Cardiac muscle cell (in vitro differentiated cells and primary cell): ENCODE measurements at regions not wholly inside any gene's neighbourhood (a gene's known extent, or its start where the extent isn't known, plus 50 kb on each side); places are given as distances from the start of the nearest gene placed in this dataset.
A peak's percentile ranks its signal among the peaks of the same experiment; 100 is the strongest.
"Not testable (repeated sequence)": the region's sequence is repeated elsewhere in the genome, so short reads cannot be mapped to it uniquely, and the experiment has no call there.

ENCODE experiments used
- DNase-seq, 2 donors: peaks; one replicate each; pipeline versions ENCODE4 v3.0.0 to v3.0.0-alpha.2; 2010 to 2017; ENCODE audit warnings: low read depth in 1 of 2, low spot score in 1 of 2
- H3K27ac ChIP-seq: fragments of 200-600 bp; sonication (generic); 2 replicates; pipeline ENCODE4 v1.5.1; 2016
- H3K27me3 ChIP-seq: fragments of 200-600 bp; sonication (generic); 2 replicates; pipeline ENCODE4 v1.6.0; 2016; ENCODE audit warnings: control low read depth
- H3K36me3 ChIP-seq: fragments of 200-600 bp; sonication (generic); 2 replicates; pipeline ENCODE4 v1.5.1; 2016; ENCODE audit warnings: control low read depth
- H3K4me1 ChIP-seq: fragments of 200-600 bp; sonication (generic); 2 replicates; pipeline ENCODE4 v1.8.1; 2017; ENCODE audit warnings: low read depth, mild to moderate bottlenecking, mixed run types
- H3K4me3 ChIP-seq: fragments of 200-600 bp; sonication (generic); 2 replicates; pipeline ENCODE4 v1.5.1; 2016; ENCODE audit warnings: mild to moderate bottlenecking
- H3K9me3 ChIP-seq: fragments of 200-600 bp; sonication (generic); 2 replicates; pipeline ENCODE4 v1.5.1; 2017; ENCODE audit warnings: low read depth, mild to moderate bottlenecking, control low read depth
- CTCF ChIP-seq: IDR thresholded peaks from 2 replicates; pipeline ENCODE4 v1.5.1; 2012; ENCODE audit warnings: low read depth, mild to moderate bottlenecking, low read length

GRCh38 chr15:38809621-38810020, 245.0 kb upstream of the RASGRP1 start:
- Histone ChIP-seq H3K36me3 (no peaks in the 10 kb centered on the region), H3K9me3 (no peaks in the 10 kb centered on the region), H3K4me1 (no peaks in the 10 kb centered on the region), H3K4me3 (no peak overlapping the region), H3K27ac (no peak overlapping the region), H3K27me3 (no peaks in the 10 kb centered on the region)
- peak in 1 of 2 donors; percentile 17 for DNase-seq
- no peak for TF ChIP-seq CTCF

GRCh38 chr15:38810686-38811085, 246.1 kb upstream of the RASGRP1 start:
- no peak for DNase-seq

GRCh38 chr15:38814254-38814653, 249.6 kb upstream of the RASGRP1 start:
- H3K27ac ChIP-seq, DNase-seq, H3K4me3 ChIP-seq, H3K9me3 ChIP-seq, H3K36me3 ChIP-seq, H3K4me1 ChIP-seq, H3K27me3 ChIP-seq: not testable (repeated sequence)

More at GRCh38 chr15:38810686-38811085, 246.1 kb upstream of the RASGRP1 start:
- Histone ChIP-seq H3K4me3 (no peak overlapping the region), H3K27me3 (no peaks in the 10 kb centered on the region), H3K36me3 (no peaks in the 10 kb centered on the region), H3K4me1 (no peaks in the 10 kb centered on the region), H3K9me3 (no peaks in the 10 kb centered on the region), H3K27ac (no peak overlapping the region)
- no peak for TF ChIP-seq CTCF

DNA sequence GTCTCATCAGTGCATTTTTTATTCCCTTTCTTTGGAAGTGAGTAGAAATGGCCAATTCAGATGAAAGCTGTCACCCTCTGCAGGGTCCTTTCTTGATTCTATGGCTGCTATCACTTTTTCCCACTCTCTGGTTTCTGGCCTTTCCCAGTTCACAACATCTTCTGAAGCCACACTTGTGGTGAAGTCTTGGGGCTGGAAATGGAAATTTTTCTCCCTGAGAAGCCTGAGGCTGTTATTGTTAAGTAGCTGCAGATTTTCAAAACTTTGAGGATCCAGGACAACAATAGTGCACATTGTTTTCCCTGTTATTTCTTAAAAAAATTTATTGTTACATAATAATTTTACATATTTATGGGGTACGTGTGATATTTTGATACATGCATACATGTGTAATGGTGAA, 250.3 kb upstream of the RASGRP1 start:
- TF ChIP-seq CTCF = no peak

GRCh38 chr15:38817427-38818156, 253.0 kb upstream of the RASGRP1 start:
- no peaks in the 10 kb centered on the region for H3K27me3 ChIP-seq
- TF ChIP-seq CTCF = peak; percentile 99
- H3K4me1 ChIP-seq = no peaks in the 10 kb centered on the region
- no peak overlapping the region for H3K27ac ChIP-seq
- no peak overlapping the region for H3K4me3 ChIP-seq
- H3K9me3 ChIP-seq = no peaks in the 10 kb centered on the region
- H3K36me3 ChIP-seq = no peaks in the 10 kb centered on the region
- DNase-seq = peak; percentile 69 to 84

More for the DNA sequence above, 250.3 kb upstream of the RASGRP1 start:
- Histone ChIP-seq H3K4me3 (no peak overlapping the region), H3K4me1 (no peaks in the 10 kb centered on the region), H3K27me3 (no peaks in the 10 kb centered on the region), H3K27ac (no peak overlapping the region), H3K9me3 (no peaks in the 10 kb centered on the region), H3K36me3 (no peaks in the 10 kb centered on the region)
- DNase-seq = no peak

- H3K4me1 ChIP-seq = no peaks in the 10 kb centered on the region
- H3K36me3 ChIP-seq = no peaks in the 10 kb centered on the region
- DNase-seq = no peak
- no peaks in the 10 kb centered on the region for H3K9me3 ChIP-seq
- no peaks in the 10 kb centered on the region for H3K27me3 ChIP-seq
- TF ChIP-seq CTCF = no peak
- H3K4me3 ChIP-seq = no peak overlapping the region
- H3K27ac ChIP-seq = no peak overlapping the region
Observed at GRCh38 chr15:38818157-38818790, 253.7 kb upstream of the RASGRP1 start.
